Testis (tissue), 2 donors: ENCODE measurements at regions not wholly inside any gene's neighbourhood (a gene's known extent, or its start where the extent isn't known, plus 50 kb on each side); places are given as distances from the start of the nearest gene placed in this dataset.

ENCODE experiments used
- DNase-seq: peaks from one replicate; pipeline ENCODE4 v3.0.0-alpha.2; 2019
- H3K27ac ChIP-seq, 2 donors: fragments of 200-600 bp; sonication (generic); one replicate each; pipeline ENCODE4 v1.5.1; 2019
- H3K27me3 ChIP-seq: fragments of 200-600 bp; sonication (generic); one replicate; pipeline ENCODE4 v1.5.1; 2019
- H3K36me3 ChIP-seq: fragments of 200-600 bp; sonication (generic); one replicate; pipeline ENCODE4 v1.5.1; 2017; ENCODE audit warnings: low read depth; ENCODE audit errors: missing control alignments
- H3K4me1 ChIP-seq: fragments of 200-600 bp; sonication (generic); one replicate; pipeline ENCODE4 v1.5.1; 2019
- H3K4me3 ChIP-seq, 2 donors: fragments of 200-600 bp; sonication (generic); one replicate each; pipeline ENCODE4 v1.5.1; 2017 to 2019
- H3K9me3 ChIP-seq: fragments of 200-600 bp; sonication (generic); one replicate; pipeline ENCODE4 v1.5.1; 2017
- CTCF ChIP-seq, 3 experiments: fragments of 450-650 bp in 2 of 3; fragments of 200-600 bp in 1 of 3; sonication (generic) in 1 of 3; IDR thresholded peaks; one replicate each; pipeline ENCODE4 v1.5.1; 2016 to 2019; ENCODE audit warnings: antibody characterized with exemption in 3 of 3, mild to moderate bottlenecking in 2 of 3, moderate library complexity in 1 of 3
- POLR2A ChIP-seq: fragments of 450-650 bp; IDR thresholded peaks from one replicate; pipeline ENCODE4 v1.6.1; 2017; ENCODE audit warnings: antibody characterized with exemption, mild to moderate bottlenecking, moderate library complexity
- WGBS, 2 donors: methylation state at CpG; one replicate each; pipeline ENCODE4 v1.1.5; 2018; 5-methylcytosine and 5-hydroxymethylcytosine counted together
- intact Hi-C: fragments of 100-400 bp; cut with DNase I; formaldehyde crosslinking; loops from one replicate; pipeline ENCODE4 v1.15.1; 2023; ENCODE audit warnings: low total_unique reads

- intact Hi-C loops: no loop called here
- H3K27me3 ChIP-seq: no peaks in the 10 kb centered on the region
- DNase-seq: no peak
- no peaks in the 10 kb centered on the region for H3K36me3 ChIP-seq
- WGBS, 2 donors: 58 to 74% methylated on average over 1 of the region's 1 CpG
- no peaks in the 10 kb centered on the region for H3K4me1 ChIP-seq
- no peak overlapping the region for H3K4me3 ChIP-seq
- no peaks in the 10 kb centered on the region for H3K9me3 ChIP-seq
- H3K27ac ChIP-seq: no peak overlapping the region
- no peak for TF ChIP-seq POLR2A
- TF ChIP-seq CTCF (IDR thresholded peaks at IDR 0.05): no peak
Observed at GRCh38 chr10:65130162-65130758, 1609.1 kb downstream of the REEP3 start.

GRCh38 chr10:65133652-65134051 lies 1612.5 kb downstream of the REEP3 start:
- TF ChIP-seq CTCF (IDR thresholded peaks at IDR 0.05) (no peak), POLR2A (no peak)
- Histone ChIP-seq H3K4me3 (no peak overlapping the region), H3K4me1 (no peaks in the 10 kb centered on the region), H3K27me3 (no peaks in the 10 kb centered on the region), H3K36me3 (no peaks in the 10 kb centered on the region), H3K27ac (no peak overlapping the region), H3K9me3 (no peaks in the 10 kb centered on the region)
- WGBS, 2 donors: 79 to 87% methylated on average over 5 of the region's 5 CpGs
- DNase-seq: no peak
- intact Hi-C loops: no loop called here

- H3K9me3 ChIP-seq: no peaks in the 10 kb centered on the region
- H3K4me1 ChIP-seq: no peaks in the 10 kb centered on the region
- DNase-seq: no peak
Observed at GRCh38 chr10:65135508-65135907, 1614.3 kb downstream of the REEP3 start.

GRCh38 chr10:65142641-65143435 lies 1621.6 kb downstream of the REEP3 start:
- H3K4me1 ChIP-seq: no peaks in the 10 kb centered on the region
- no peaks in the 10 kb centered on the region for H3K9me3 ChIP-seq
- intact Hi-C loops: no loop called here
- no peaks in the 10 kb centered on the region for H3K36me3 ChIP-seq
- no peaks in the 10 kb centered on the region for H3K27me3 ChIP-seq
- DNase-seq: no peak
- 81 to 89% methylated on average over 2 of the region's 2 CpGs for WGBS, 2 donors
- no peak overlapping the region for H3K4me3 ChIP-seq
- H3K27ac ChIP-seq: no peak overlapping the region
- TF ChIP-seq CTCF (IDR thresholded peaks at IDR 0.05): no peak
- no peak for TF ChIP-seq POLR2A

More at GRCh38 chr10:65135508-65135907, 1614.3 kb downstream of the REEP3 start:
- intact Hi-C loops: no loop called here
- H3K27ac ChIP-seq: no peak overlapping the region
- H3K27me3 ChIP-seq: no peaks in the 10 kb centered on the region
- H3K4me3 ChIP-seq: no peak overlapping the region
- TF ChIP-seq POLR2A (no peak), CTCF (IDR thresholded peaks at IDR 0.05) (no peak)
- 60 to 64% methylated on average over 1 of the region's 1 CpG for WGBS, 2 donors
- H3K36me3 ChIP-seq: no peaks in the 10 kb centered on the region
